ENCODE measurements at regions not wholly inside any gene's neighbourhood (a gene's known extent, or its start where the extent isn't known, plus 50 kb on each side); places are given as distances from the start of the nearest gene placed in this dataset.
"Not testable (repeated sequence)": the region's sequence is repeated elsewhere in the genome, so short reads cannot be mapped to it uniquely, and the experiment has no call there.

GRCh38 chr2:21194147-21194546 is 70.4 kb downstream of the TDRD15 start:
- DNase-seq, result no peak

- no peak for DNase-seq
Observed at GRCh38 chr2:21194858-21195271, 71.1 kb downstream of the TDRD15 start.

- no peak for DNase-seq
Observed at GRCh38 chr2:21195326-21195725, 71.6 kb downstream of the TDRD15 start.

- no peak for DNase-seq
Observed at GRCh38 chr2:21198637-21199036, 74.9 kb downstream of the TDRD15 start.

- DNase-seq, result no peak
Observed at GRCh38 chr2:21203976-21204375, 80.2 kb downstream of the TDRD15 start.

GRCh38 chr2:21214085-21214484 is 90.3 kb downstream of the TDRD15 start:
- DNase-seq, result not testable (repeated sequence)

- no peak for DNase-seq
Observed at GRCh38 chr2:21217442-21217841, 93.7 kb downstream of the TDRD15 start.

- DNase-seq, result no peak
Observed at GRCh38 chr2:21220930-21221329, 97.2 kb downstream of the TDRD15 start.

- no peak for DNase-seq
Observed at GRCh38 chr2:21223618-21224017, 99.8 kb downstream of the TDRD15 start.

- DNase-seq, result no peak
Observed at GRCh38 chr2:21228041-21228895, 104.5 kb downstream of the TDRD15 start.

- DNase-seq, result no peak
Observed at GRCh38 chr2:21229302-21229701, 105.5 kb downstream of the TDRD15 start.

GRCh38 chr2:21230140-21230539 is 106.4 kb downstream of the TDRD15 start:
- DNase-seq, result no peak

- no peak for DNase-seq
Observed at GRCh38 chr2:21231985-21232384, 108.2 kb downstream of the TDRD15 start.

GRCh38 chr2:21233194-21233593 is 109.4 kb downstream of the TDRD15 start:
- no peak for DNase-seq

- DNase-seq, result no peak
Observed at GRCh38 chr2:21234001-21234400, 110.2 kb downstream of the TDRD15 start.

GRCh38 chr2:21234464-21235120 is 110.8 kb downstream of the TDRD15 start:
- DNase-seq, result no peak

- DNase-seq, result not testable (repeated sequence)
Observed at GRCh38 chr2:21239749-21240148, 116.0 kb downstream of the TDRD15 start.

- DNase-seq, result no peak
Observed at GRCh38 chr2:21244161-21244560, 120.4 kb downstream of the TDRD15 start.

- no peak for DNase-seq
Observed at GRCh38 chr2:21245565-21245964, 121.8 kb downstream of the TDRD15 start.

- DNase-seq, result no peak
Observed at GRCh38 chr2:21249367-21249766, 125.6 kb downstream of the TDRD15 start.

- no peak for DNase-seq
Observed at GRCh38 chr2:21250673-21251072, 126.9 kb downstream of the TDRD15 start.

- DNase-seq, result no peak
Observed at GRCh38 chr2:21251216-21251980, 127.6 kb downstream of the TDRD15 start.

- DNase-seq, result no peak
Observed at GRCh38 chr2:21253311-21254027, 129.7 kb downstream of the TDRD15 start.

Data from NCI-H524 (cell line).